NCI-H2029 treated with DMSO at 0.1 percent for 48 hours (cell line): ENCODE measurements at regions not wholly inside any gene's neighbourhood (a gene's known extent, or its start where the extent isn't known, plus 50 kb on each side); places are given as distances from the start of the nearest gene placed in this dataset.

Experiments
- DNase-seq: peaks from one replicate; lab custom pipeline; 2025; lab: John Stamatoyannopoulos, UW

DNA sequence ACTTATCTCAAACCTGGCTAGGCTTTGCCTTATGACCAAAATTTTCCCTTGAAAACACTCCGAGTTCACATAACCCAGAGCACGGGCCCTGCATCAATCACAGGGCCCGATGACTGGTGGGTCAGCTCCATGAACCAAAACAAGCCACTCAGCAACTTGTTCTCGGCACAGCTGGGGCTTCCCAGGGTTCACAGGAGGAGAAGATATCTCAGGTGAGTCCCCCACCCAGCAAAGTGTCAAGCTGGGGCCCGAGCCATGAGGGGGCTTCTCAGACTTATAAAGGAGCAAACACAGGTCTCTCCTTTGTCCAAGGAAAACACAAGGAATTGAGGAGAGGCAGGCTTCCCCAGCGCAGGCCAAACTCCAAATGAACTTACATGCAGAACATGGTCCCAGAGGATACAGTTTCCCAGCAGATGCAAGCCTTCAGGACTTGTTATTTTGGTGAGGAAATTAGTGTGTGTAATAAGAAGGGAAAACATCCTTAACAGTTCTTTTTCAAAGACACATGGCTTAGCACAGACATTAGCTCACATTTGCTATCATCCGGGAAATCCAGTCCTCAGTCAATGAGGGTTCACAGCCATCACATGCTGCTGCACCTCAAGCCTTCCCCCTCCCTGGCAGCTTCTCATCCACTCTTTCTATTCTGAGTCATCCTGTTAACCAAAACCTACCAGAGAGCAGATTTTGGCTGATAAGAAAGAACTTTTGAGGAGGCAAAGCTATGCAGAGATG, 98.1 kb upstream of the NFIA start:
- DNase-seq: no peak

DNA sequence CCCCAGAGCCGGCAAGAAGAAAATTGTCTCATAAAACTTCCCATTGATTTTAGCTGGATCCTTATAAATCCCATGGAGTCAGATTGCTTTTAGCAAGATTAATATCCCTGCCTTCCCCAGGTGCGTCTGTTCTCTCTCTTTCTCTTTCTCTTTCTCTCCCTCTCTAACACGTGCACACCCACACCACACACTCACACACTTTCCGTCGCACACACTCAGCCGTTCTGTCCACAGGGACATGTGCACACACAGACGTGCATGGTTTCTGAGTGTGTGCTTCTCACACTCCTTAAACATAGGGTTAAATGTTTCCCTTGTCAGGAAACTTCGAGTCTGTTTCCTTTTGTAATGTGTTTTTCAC, 98.7 kb upstream of the NFIA start:
- no peak for DNase-seq

DNA sequence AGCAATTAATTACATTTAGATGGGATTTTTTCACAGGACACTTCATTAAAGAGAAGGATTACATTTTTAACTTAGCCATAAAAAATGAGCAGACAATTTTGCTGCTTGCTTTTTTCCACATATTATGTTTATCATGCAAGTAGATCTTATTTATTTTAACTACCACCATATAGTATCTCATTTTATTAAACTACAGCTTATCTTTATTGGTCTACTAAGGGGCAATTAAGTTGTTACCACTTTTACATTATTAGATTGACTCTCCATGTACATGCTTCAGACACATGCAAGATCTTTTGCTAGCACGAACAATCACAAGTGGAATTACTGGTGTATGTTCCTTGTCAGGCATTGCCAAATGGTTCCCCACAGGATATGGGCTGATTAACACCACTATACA, 99.8 kb upstream of the NFIA start:
- DNase-seq: no peak

DNA sequence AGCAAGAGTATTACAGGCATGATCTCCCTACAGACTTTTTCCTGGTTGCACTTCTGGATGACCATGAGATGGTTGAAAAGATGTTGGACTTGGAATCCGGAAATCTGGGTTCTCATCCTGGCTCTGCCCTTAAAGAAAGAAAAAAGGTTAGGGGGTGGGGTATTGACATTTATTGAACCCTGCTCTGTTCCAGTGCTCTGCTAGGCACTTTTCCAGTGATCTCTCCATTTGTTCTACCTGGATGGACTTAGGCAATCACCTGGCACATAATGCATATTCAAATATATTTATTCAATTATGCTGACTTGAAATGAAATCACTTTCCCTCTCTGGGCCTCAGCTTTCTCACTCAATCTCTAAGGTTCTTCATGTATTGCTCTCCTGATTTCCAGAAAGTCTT, 101.0 kb upstream of the NFIA start:
- DNase-seq: no peak

DNA sequence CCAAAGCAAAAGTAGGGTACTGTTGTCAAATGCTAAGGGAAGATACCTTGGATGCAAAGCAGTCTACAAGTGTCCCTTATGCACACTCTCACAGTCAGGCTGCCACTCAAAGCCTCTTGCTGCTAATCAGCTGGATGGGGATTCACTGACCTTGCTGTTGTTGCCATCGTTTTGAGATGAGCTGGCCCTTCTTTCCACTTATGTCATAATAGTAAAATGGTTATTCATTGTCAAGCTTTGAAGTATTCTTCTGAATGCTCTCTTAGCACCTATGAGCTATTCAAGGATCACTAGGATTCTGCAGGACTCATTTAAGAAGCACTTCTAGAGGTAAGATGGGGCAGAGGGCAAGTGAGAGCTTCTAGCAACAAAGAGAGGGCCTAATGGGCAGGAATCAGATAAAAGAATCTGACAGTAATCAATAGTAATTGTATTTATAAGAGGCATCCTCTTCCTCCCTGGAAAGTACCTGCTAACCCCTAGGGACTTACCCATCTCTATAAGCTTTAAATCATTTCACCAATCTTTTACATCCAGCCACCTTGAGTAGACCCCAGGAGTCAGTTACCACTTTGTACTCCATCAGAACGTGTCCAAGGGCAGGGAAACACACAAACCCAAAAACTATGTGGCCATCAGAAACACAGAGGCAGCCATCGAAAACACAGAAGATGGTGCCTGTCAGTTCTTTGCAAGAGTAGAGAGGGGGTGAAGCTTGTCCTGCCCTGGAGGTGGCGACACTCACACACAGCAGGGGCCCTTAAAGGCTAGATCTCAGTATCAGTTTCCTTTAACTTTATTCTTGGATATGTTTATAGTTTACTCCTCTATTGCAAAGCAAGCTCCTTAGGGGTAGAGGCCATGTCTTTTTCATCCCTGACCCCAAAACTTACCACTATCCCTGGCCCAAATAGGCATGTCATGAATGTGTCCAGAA, 103.7 kb upstream of the NFIA start:
- peak; percentile 62 for DNase-seq

DNA sequence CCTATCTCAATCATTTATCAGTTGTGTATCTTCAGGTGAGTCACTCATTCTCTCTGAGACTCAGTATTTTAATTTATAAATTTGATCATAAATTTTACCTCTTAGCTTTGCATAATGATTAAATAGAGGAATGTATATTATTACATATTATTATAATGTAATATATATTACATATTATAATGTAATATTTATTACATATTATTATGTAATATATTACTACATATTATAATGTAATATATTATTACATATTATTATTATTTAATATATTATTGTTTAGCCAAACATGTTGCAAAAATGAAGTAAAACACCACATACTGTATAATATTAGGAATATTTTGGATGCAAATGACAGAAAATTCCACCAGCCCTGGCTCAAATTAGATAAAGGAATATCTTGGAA, 104.7 kb upstream of the NFIA start:
- no peak for DNase-seq

DNA sequence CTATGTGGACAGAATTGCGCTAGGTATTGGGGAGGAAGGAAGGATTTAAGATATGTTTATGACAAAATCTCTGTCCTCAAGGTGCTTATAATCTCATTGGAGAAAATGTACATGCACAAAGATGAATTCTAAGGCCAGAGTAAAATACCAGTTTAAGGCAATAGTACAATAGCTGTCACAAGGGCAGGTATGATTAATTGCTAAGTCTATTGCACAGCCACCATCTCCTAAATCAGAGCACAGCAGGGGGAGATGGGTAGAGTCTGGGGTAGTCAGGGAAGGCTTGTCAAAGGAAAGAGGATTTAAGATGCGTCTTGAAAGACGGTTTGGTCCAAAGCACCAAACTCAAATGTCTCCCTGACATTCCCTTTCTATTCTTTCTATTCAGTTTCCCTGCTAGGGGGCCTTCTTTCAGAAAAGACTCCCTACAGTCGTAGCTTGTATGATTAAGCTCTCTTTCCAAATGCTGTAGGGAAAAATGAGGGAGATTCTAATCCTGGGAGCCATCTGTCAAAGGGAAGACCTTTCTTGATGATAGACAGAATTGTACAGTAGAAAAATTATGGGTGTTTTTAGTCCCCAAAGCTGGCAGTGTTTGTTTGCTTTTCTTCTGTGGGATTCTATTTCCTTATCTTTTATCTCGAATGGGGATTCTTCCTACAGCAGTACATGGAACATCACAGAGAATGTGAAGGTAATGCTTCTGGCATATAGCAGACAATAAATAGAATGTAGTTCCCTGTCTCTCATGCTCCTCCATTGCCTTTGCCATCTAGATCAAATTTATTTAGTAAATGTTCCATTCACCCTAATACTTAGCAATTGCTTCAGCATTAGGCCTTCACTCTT, 107.6 kb upstream of the NFIA start:
- DNase-seq: no peak

DNA sequence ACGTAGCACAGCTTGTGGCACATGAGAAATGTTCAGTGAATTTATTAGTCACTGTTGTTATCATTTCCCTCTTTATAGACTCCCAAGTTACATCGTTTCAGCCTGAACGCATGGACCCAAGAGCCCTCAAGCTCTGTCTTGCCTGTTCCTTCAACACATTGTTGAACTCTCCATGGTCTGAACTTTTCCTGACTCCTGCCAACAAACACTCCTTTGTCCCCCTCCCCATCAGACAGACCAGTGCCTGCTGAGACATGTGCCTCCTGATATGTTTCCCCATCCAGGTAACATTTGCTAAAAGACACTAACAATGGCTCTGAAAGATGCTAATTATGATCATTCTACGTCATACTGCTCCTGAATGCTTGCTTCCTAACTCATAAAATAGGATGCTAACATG, 108.7 kb upstream of the NFIA start:
- no peak for DNase-seq

DNA sequence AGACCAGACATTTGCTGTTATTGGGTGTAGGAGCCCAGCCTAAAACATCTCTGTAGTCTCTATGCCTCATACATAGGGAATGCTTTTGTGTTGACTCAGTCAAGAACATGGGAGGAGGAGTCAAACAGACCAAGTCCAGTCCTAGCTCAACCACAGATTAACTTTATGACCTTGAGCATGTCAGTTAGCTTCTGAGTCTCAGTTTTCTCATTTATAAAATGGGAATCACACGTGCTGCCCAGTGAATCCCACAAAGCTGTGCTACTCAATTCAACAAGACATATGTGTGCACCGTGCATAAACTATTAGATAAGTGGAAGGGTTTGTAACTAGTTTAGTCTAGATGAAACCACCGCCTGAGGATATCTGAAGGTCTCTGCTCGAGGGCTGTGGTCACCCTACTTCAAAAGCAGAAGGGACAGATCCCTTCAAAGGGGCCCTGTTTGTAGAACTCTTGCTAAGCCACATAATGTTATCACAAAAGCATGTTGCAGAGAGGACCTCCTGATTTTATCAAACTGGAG, 109.5 kb upstream of the NFIA start:
- no peak for DNase-seq

DNA sequence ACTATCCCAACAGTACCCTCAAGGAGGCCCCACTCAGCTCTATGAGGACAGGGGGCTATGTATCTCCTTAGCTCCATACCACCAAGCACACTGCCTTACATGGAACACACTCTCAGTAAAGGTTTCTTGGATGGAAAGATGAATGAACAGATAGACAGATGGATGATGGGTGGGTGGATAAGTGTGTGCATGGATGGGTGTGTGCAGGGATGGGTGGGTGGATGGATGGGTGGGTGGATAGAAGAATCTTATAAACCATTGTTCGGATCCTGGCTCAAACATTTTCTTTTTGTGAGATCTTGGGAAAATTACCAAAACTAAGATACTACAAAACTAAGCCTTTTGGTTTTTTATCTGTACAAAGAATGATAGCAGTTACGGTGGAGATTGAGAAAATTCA, 111.0 kb upstream of the NFIA start:
- no peak for DNase-seq

DNA sequence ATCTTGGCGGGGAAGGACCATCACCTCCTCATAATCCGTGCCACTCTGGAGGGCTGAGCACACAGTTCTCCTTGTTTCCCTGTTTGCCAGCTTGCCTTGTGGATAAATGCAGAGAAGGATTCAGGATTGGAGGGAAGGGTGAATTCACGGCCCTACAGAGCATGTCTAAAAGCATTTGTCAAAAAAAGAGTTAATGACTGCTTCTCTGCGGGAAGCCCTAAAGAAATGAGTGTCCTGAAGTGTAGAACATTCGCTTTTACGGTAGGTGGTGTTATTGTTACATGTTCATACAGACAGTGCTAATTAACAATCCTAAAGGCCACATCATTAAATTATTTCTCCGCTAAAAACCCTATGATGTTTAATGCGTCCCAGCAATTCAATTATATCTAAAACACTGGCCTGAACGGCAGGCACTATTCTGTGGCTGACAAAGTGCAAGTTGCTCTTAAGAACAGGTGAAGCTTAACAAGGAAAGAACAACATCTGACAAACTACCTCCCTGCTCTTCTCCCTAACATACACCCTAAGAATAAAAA, 112.3 kb upstream of the NFIA start:
- peak; percentile 29 for DNase-seq

DNA sequence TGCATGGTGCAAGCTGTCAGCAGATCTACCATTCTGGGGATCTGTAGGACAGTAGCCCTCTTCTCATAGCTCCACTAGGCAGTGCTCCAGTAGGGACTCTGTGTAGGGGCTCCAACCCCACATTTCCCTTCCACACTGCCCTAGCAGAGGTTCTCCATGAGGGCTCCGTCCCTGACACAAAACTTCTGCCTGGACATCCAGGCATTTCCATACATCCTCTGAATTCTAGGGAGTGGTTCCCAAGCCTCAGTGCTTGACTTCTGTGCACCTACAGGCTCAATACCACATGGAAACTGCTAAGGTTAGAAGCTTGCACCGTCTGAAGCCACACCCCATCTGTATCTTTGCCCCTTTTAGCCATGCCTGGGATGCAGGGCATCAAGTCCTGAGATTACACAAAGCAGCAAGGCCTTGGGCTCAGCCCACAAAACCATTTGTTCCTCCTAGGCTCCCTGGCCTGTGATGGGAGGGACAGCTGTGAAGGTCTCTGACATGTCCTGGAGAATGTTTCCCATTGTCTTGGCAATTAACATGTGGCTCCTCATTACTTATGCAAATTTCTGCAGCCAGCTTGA, 117.0 kb upstream of the NFIA start:
- no peak for DNase-seq

DNA sequence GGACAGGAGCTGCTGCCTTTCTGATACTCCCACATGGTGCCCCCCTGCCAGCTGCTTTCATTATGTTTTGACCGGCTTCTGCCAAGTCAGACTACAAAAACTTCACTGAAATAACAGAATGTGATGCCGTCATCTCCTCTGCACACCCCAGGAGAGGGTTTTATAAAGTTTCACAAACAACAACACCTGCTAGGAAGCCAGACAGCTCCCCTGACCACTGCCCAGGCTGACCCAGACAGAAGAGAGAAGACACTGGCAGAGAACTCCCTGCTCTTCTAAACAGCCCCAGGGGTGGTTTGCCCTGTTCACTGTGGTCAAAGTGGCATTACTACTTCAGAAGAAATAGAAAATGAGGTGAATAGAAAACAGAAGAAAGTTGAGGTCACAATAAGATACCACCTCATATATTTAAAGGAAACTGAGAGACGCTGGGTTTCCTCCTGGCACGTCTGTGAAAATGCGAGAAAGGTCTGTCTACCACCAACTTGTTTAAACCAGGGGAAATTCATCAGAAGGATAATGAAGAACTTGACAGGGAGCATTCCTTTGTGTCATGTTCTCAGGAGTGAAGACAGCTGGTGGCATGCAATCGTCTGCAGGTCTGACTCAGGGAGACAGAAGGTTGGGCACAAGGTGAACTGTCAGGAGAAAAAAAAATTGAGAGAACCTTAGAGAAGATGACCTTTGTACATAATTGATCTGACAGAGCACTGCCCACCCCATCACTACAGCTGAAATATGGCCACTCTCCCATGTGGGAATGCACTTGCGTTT, 119.0 kb upstream of the NFIA start:
- DNase-seq: no peak

DNA sequence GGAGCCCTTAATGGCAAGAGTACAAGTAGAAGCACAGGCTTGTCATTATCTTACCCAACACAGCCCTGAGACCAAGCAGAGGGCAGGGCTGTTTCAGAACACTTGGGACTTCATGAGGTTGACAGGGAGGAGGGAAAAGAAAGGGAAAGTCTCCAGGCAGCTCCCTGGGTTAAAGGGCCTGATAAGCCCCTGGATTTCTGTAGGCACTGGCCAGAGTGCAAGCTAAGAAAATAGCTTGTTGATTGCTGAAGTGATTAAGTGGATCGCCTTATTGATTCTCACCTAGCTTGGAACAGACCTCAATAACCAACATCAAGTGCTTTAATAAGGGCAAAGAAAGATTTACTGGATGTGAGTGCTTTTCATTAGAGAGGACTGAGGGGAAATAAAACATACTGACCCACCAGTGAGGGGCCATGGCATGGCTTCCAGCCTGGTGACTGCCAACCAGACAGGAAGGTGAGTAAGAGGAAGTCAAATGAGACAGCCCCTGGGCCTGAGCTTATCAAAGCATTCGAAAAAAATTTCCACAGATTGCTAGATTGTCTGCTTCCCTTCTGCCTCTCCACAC, 121.4 kb upstream of the NFIA start:
- DNase-seq: no peak

DNA sequence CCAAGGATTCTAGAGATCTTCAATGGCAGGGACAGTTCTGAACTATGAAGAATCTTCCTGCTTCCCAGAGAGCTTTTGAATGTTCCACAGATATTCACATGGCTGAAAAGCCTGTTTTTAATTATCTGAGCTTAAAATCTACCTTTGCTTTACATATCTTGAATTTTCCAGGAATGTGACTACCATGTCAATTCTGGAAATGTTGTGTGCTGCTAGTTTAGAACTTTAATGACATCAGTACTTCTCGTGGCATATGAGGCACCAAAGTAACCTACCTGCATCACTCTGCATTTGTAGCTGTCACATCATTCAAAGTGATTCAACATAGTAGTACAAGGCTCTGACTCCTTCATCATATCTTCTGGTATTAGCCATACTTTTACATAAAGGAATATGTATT, 122.7 kb upstream of the NFIA start:
- no peak for DNase-seq

DNA sequence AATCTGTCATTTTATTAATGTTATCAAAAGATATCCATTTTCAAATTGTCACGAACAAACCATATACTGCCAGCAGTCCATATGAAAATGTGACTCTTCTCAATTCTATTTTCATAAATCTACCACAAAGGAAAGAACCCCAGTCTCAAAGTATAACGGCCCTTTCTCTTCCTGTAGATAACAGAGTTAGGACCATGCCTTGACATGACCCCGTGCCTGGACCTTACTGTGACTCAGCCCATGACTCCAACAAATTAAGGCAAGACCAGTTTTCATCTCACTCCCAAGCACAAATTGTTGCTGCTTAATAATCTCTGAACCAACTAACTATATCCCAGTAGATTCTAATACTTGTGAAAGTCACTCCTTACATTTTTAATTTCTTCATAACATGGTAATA, 124.4 kb upstream of the NFIA start:
- DNase-seq: no peak

DNA sequence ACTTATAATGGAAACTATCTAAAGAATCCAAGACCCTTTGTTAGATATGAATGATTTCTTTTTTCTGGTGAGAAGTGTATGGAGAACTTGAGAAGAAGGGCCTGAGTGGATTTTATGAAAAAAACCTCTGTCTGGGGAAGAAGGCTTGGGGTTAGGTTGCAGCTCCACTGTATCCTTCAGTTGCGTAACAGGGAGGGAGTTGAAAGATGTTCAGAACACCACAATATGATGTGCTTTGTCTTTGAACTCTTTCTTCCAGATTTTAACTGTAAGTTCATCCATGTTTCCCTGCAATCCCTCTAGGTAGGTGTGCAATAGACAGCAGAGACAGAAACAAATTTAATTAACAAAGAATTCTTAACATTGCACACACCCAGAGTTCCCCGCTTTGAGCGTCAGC, 125.8 kb upstream of the NFIA start:
- DNase-seq: no peak

DNA sequence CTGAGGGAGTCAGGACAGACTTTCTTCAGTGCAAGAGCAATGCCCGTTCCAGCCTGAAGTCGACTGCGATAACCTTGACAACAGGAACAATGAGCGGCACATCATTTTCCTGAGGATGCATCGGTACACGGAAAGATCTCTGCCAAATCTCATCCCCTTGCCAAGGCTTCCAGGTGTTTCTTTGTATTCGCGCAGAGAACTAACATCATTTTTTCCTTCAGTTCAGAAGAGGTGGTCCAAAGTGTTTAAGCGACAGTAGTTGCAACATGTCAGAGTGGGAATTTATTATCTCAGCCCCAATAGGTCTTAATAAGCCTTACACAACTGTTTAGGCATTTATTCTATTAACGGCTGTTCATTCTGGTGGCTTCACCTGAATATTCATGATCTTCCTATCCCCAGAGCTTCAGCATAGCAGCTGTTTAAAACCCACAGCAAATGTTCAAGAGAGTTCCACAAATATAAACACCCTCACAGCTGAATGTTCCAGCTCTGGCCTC, 129.7 kb upstream of the NFIA start:
- no peak for DNase-seq

DNA sequence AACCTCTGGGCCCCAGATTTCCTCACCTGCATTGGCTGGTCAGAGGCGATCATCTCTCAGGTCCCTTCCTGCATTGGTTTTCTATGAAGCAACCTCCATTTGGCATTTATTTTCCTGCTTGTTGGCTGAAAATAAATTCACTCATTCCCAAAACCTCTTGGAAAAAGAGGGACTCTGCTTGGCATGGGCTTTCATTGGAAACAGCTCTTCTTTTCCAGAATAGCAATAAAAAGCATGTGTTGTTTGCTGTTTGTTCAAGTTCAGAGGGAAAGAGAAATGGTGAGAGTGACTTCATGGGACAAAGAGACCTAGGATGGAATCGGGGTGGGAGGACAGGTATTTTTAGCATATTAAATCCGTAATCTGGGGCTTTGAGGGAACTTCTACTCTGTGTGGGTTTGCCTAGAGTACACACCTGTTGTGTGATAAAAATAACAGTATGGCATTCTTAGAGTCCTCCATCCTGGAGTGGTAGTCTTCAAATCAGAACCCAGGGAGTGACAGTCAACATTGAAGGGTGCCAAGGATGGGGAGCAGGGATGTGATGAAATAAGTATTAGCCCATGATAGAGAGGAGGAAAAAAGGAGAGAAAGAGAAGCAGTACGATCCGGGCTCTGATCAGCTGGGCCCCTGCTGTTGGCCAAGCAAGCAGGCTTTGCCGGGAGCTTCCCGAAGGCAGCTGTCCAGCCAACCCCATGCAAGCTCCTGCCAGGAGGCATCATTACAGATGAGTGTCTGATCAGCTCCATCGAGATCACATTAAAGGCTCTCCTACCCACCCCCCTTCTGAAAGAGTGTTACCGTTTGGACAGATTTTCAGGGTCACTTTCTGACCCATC, 131.9 kb upstream of the NFIA start:
- DNase-seq: no peak

DNA sequence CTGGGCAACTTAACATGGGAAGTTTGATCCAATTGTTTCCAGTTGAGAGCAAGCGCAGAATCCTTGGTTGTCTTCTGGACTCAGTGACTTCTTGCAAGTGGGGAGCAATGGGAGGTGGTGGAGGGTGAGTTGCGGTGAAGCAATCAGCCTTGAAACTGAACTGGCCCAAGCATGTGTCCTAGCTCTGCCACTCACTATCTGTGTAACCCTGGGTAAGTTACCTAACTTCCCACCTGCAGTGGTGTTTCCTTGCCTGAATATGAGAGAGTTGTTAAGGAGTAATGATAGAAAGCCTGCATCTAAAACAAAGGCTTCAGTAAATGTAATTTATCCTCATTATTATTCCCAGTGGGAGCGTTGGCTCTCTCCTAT, 132.5 kb upstream of the NFIA start:
- no peak for DNase-seq
